CD14-positive monocyte (primary cell): ENCODE measurements at regions not wholly inside any gene's neighbourhood (a gene's known extent, or its start where the extent isn't known, plus 50 kb on each side); places are given as distances from the start of the nearest gene placed in this dataset.

Source experiments
- DNase-seq, 3 donors: peaks; one replicate each; pipeline ENCODE4 v3.0.0-alpha.2; 2011 to 2022
- H2AFZ ChIP-seq: 2 replicates; pipeline ENCODE4 v1.6.0; 2012; ENCODE audit warnings: mild to moderate bottlenecking, low read depth, low read length, inconsistent platforms; ENCODE audit not compliant: insufficient read depth, poor library complexity, severe bottlenecking
- H3K27ac ChIP-seq, 2 donors: 1 replicate in 1 of 2; 2 replicates in 1 of 2; pipeline ENCODE4 v1.5.1; 2012 to 2013; ENCODE audit warnings: low read length in 2 of 2, control low read depth in 1 of 2, inconsistent platforms in 1 of 2, low read depth in 1 of 2, mild to moderate bottlenecking in 1 of 2
- H3K27me3 ChIP-seq, 2 donors: one replicate each; pipeline versions ENCODE4 v1.6.0 to v1.6.1; 2011 to 2013; ENCODE audit warnings: low read length in 2 of 2; ENCODE audit not compliant: control insufficient read depth in 2 of 2, insufficient read depth in 2 of 2
- H3K36me3 ChIP-seq, 2 donors: replicated peaks in 1 of 2; 1 replicate in 1 of 2; 2 replicates in 1 of 2; pipeline versions ENCODE4 v1.5.1 to v1.6.1; 2012 to 2013; ENCODE audit warnings: low read length in 2 of 2, control low read depth in 1 of 2, inconsistent platforms in 1 of 2, mild to moderate bottlenecking in 1 of 2; ENCODE audit not compliant: insufficient read depth in 2 of 2, control insufficient read depth in 1 of 2
- H3K4me1 ChIP-seq, 2 donors: 1 replicate in 1 of 2; 2 replicates in 1 of 2; pipeline versions ENCODE4 v1.5.1 to v1.6.1; 2012 to 2013; ENCODE audit warnings: low read length in 2 of 2, control low read depth in 1 of 2, inconsistent platforms in 1 of 2, mild to moderate bottlenecking in 1 of 2, moderate library complexity in 1 of 2; ENCODE audit not compliant: insufficient read depth in 2 of 2, control insufficient read depth in 1 of 2
- H3K4me2 ChIP-seq: replicated peaks from 2 replicates; pipeline ENCODE3; 2012; ENCODE audit warnings: low read length, moderate library complexity, mild to moderate bottlenecking; ENCODE audit not compliant: poor library complexity, severe bottlenecking; ENCODE audit errors: extremely low read depth
- H3K4me3 ChIP-seq, 3 experiments: fragments of 200-600 bp in 1 of 3; sonication (generic) in 1 of 3; replicated peaks in 1 of 3; 1 replicate in 2 of 3; 2 replicates in 1 of 3; pipeline ENCODE4 v1.5.1; 2011 to 2013; ENCODE audit warnings: low read length in 3 of 3, mild to moderate bottlenecking in 3 of 3, control low read depth in 2 of 3, low read depth in 2 of 3, inconsistent platforms in 1 of 3, moderate library complexity in 1 of 3
- H3K79me2 ChIP-seq: 2 replicates; pipeline ENCODE4 v1.6.0; 2012; ENCODE audit warnings: mild to moderate bottlenecking, control low read depth, inconsistent platforms, low read length, moderate library complexity; ENCODE audit not compliant: insufficient read depth
- H3K9ac ChIP-seq: 2 replicates; pipeline ENCODE4 v1.6.0; 2017; ENCODE audit warnings: low read length, mild to moderate bottlenecking; ENCODE audit not compliant: insufficient read depth, poor library complexity, severe bottlenecking
- H3K9me3 ChIP-seq, 2 donors: replicated peaks in 1 of 2; 1 replicate in 1 of 2; 2 replicates in 1 of 2; pipeline versions ENCODE4 v1.5.1 to v1.6.1; 2012 to 2013; ENCODE audit warnings: low read length in 2 of 2, control low read depth in 1 of 2; ENCODE audit not compliant: control insufficient read depth in 1 of 2, insufficient read depth in 1 of 2
- H4K20me1 ChIP-seq: 2 replicates; pipeline ENCODE4 v1.6.0; 2012; ENCODE audit warnings: mild to moderate bottlenecking, low read length, control low read depth, moderate library complexity; ENCODE audit not compliant: insufficient read depth
- H3K27ac Mint-ChIP-seq, 7 donors: one replicate each; pipeline ENCODE4 v1.8.0; 2020; ENCODE audit warnings: mild to moderate bottlenecking in 7 of 7, mixed read lengths in 7 of 7, moderate library complexity in 6 of 7, inconsistent platforms in 2 of 7
- H3K27me3 Mint-ChIP-seq, 3 donors: one replicate each; pipeline ENCODE4 v1.8.0; 2021 to 2022; ENCODE audit warnings: low read depth in 3 of 3, mild to moderate bottlenecking in 3 of 3, mixed read lengths in 3 of 3, moderate library complexity in 3 of 3, inconsistent platforms in 1 of 3
- H3K36me3 Mint-ChIP-seq, 2 donors: one replicate each; pipeline ENCODE4 v1.8.0; 2020; ENCODE audit warnings: mixed read lengths in 2 of 2, inconsistent platforms in 1 of 2, mild to moderate bottlenecking in 1 of 2
- H3K4me1 Mint-ChIP-seq: one replicate; pipeline ENCODE4 v1.8.0; 2020; ENCODE audit warnings: mild to moderate bottlenecking, mixed read lengths
- H3K4me3 Mint-ChIP-seq, 2 donors: one replicate each; pipeline ENCODE4 v1.8.0; 2020; ENCODE audit warnings: mild to moderate bottlenecking in 2 of 2, mixed read lengths in 2 of 2, moderate library complexity in 1 of 2
- H3K9me3 Mint-ChIP-seq, 7 donors: one replicate each; pipeline ENCODE4 v1.8.0; 2020 to 2022; ENCODE audit warnings: mixed read lengths in 7 of 7, mild to moderate bottlenecking in 6 of 7, moderate library complexity in 6 of 7, inconsistent platforms in 2 of 7
- CTCF ChIP-seq: fragments of 200-600 bp; IDR thresholded peaks from one replicate; pipeline ENCODE4 v1.8.0; 2022; ENCODE audit warnings: antibody characterized with exemption, mild to moderate bottlenecking
- WGBS: methylation state at CpG from one replicate; pipeline ENCODE4 v1.1.5; 2013; ENCODE audit warnings: missing lambda C conversion rate; ENCODE audit not compliant: insufficient coverage; 5-methylcytosine and 5-hydroxymethylcytosine counted together
- intact Hi-C, 2 donors: fragments of 100-400 bp; cut with micrococcal nuclease; formaldehyde crosslinking; loops; one replicate each; pipeline versions ENCODE4 v1.15.0 to v1.15.1; 2023

- Histone ChIP-seq H3K4me2 (no peak overlapping the region), H3K4me3 (no peak overlapping the region), H2AFZ (no peak overlapping the region), H3K9me3 (peaks cover 0 to 7% of the 10 kb centered on the region in 2 donors), H3K79me2 (no peaks in the 10 kb centered on the region), H3K9ac (no peak overlapping the region), H3K4me1 (no peaks in the 10 kb centered on the region), H3K27ac (no peak overlapping the region), H3K36me3 (no peaks in the 10 kb centered on the region), H4K20me1 (no peaks in the 10 kb centered on the region), H3K27me3 (no peaks in the 10 kb centered on the region)
- no peak overlapping the region for H3K4me3 Mint-ChIP-seq
- H3K9me3 Mint-ChIP-seq, result peaks cover 3 to 12% (median 8%) of the 10 kb centered on the region in 7 donors
- H3K27ac Mint-ChIP-seq, result no peak overlapping the region
- DNase-seq, result no peak
- intact Hi-C loops, result no loop called here
- WGBS, result 100% methylated on average over 2 of the region's 5 CpGs
- no peaks in the 10 kb centered on the region for H3K4me1 Mint-ChIP-seq
- H3K36me3 Mint-ChIP-seq, result no peaks in the 10 kb centered on the region
- no peak for TF ChIP-seq CTCF
- peaks cover 0 to 2% (median 0%) of the 10 kb centered on the region in 3 donors for H3K27me3 Mint-ChIP-seq
Observed at GRCh38 chr14:97491697-97492096, 694.5 kb downstream of the VRK1 start.

DNA sequence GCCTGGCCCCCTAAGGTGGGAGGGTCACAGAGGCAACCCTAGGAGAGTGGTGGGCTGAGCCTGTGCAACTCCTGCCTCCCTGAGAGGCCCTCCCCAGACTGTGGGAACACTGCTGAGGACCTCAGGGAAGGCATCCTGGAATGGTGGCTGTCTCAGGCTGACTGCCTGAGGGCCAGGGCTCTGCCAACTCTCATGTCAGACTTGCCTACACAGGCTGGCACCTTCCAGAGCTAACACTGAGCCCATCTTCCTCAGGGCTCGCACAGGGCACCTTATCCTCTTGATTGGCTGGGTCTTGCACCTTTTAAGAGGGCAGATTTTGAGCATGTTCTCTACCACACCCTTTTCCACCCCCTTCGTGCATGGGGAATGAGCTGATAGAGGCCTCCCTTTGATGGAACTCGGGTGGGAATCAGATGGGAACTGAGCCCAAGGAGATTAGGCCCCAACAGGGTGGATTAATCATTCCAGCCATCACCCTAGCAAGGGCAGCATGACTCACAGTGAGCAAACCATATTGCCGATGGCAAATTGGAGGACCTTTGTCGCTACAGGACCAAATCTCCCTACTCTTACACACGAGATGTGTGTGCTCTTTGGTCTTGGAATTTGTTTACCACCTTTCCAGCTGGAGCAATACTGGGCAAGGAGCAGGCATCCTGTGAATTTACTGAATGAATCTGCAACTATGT, 702.8 kb downstream of the VRK1 start:
- 90% methylated on average over 4 of the region's 6 CpGs for WGBS
- peaks cover 2 to 7% (median 2%) of the 10 kb centered on the region in 7 donors for H3K9me3 Mint-ChIP-seq
- H3K36me3 Mint-ChIP-seq, result no peaks in the 10 kb centered on the region
- no peak overlapping the region for H3K4me2 ChIP-seq
- no peaks in the 10 kb centered on the region for H4K20me1 ChIP-seq
- H3K9me3 ChIP-seq, result peaks cover 0 to 6% of the 10 kb centered on the region in 2 donors
- H3K4me3 Mint-ChIP-seq, result no peak overlapping the region
- no peak overlapping the region for H3K9ac ChIP-seq
- H3K27ac Mint-ChIP-seq, result no peak overlapping the region
- H2AFZ ChIP-seq, result no peak overlapping the region
- peaks cover 0 to 2% (median 0%) of the 10 kb centered on the region in 3 donors for H3K27me3 Mint-ChIP-seq
- no peaks in the 10 kb centered on the region for H3K79me2 ChIP-seq
- DNase-seq, result no peak
- no peaks in the 10 kb centered on the region for H3K27me3 ChIP-seq
- H3K4me3 ChIP-seq, result no peak overlapping the region
- no peaks in the 10 kb centered on the region for H3K36me3 ChIP-seq
- no peaks in the 10 kb centered on the region for H3K4me1 ChIP-seq
- H3K27ac ChIP-seq, result no peak overlapping the region
- no peaks in the 10 kb centered on the region for H3K4me1 Mint-ChIP-seq
- intact Hi-C loops, result no loop called here
- no peak for TF ChIP-seq CTCF
